ENCODE measurements at regions not wholly inside any gene's neighbourhood (a gene's known extent, or its start where the extent isn't known, plus 50 kb on each side); places are given as distances from the start of the nearest gene placed in this dataset.
"Not testable (repeated sequence)": the region's sequence is repeated elsewhere in the genome, so short reads cannot be mapped to it uniquely, and the experiment has no call there.

DNA sequence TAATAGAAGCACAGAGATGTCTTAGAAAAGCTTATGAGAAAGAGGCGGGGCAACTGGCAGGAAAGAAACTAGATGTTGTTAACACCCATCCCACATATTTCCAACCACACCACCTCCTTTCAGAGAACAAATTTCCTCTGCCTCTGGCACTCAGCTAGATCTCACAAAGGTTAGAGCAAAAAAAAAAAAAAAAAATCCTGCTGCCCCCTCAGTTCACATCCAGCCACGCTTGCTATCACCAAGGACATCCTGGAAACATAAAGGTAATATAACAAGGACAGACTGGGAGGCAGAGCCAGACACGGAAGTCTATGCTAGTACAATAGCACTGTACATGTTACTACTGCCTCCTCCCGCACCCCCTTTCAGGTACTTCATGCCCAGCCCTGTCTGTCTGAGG is 238.0 kb upstream of the PTGER4 start:
- TF ChIP-seq, protein P1, sequence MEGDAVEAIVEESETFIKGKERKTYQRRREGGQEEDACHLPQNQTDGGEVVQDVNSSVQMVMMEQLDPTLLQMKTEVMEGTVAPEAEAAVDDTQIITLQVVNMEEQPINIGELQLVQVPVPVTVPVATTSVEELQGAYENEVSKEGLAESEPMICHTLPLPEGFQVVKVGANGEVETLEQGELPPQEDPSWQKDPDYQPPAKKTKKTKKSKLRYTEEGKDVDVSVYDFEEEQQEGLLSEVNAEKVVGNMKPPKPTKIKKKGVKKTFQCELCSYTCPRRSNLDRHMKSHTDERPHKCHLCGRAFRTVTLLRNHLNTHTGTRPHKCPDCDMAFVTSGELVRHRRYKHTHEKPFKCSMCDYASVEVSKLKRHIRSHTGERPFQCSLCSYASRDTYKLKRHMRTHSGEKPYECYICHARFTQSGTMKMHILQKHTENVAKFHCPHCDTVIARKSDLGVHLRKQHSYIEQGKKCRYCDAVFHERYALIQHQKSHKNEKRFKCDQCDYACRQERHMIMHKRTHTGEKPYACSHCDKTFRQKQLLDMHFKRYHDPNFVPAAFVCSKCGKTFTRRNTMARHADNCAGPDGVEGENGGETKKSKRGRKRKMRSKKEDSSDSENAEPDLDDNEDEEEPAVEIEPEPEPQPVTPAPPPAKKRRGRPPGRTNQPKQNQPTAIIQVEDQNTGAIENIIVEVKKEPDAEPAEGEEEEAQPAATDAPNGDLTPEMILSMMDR (IDR thresholded peaks at IDR 0.05): no peak
- intact Hi-C loops (cut with DNase I, micrococcal nuclease): loop anchor here in 1 of 2 donors (5.0 kb wide), 1 partner anchor 246 kb away; no protein-coding TSS in a partner anchor
- DNase-seq: peak in 2 of 3 donors; percentile 44 to 74
- Histone ChIP-seq H3K9me3 (peaks cover 5% of the 10 kb centered on the region), H3K4me3 (no peak overlapping the region), H3K4me1 (ENCODE audit: low read depth) (peaks cover 19% of the 10 kb centered on the region), H3K36me3 (ENCODE audit: low read depth) (no peaks in the 10 kb centered on the region)
- ATAC-seq: peak; percentile 94

DNA sequence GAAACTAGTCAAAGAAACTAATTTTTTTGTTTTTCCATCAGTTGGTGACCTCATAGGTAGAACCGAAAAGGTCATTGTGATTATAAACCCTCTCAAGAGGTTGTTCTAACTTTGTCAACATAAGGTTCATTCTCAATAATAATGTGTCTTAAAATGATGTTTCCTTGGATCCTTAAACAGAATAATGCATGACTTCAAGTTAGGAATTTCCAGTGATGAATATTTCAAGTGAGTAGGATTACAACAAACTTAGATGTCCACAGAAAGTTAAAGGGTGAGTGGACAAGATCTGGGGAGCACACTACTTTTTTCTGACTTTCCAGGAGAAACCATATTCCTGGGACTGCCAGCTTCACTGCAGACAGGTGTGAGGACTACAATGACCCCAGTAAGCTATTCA is 239.0 kb upstream of the PTGER4 start:
- DNase-seq: no peak
- ATAC-seq: no peak
- intact Hi-C loops (cut with DNase I, micrococcal nuclease): loop anchor here in 1 of 2 donors (5.0 kb wide), 1 partner anchor 247 kb away; no protein-coding TSS in a partner anchor
- Histone ChIP-seq H3K9me3 (peaks cover 5% of the 10 kb centered on the region), H3K4me1 (ENCODE audit: low read depth) (peaks cover 19% of the 10 kb centered on the region), H3K4me3 (no peak overlapping the region), H3K36me3 (ENCODE audit: low read depth) (no peaks in the 10 kb centered on the region)
- TF ChIP-seq, protein P1 (IDR thresholded peaks at IDR 0.05): no peak

DNA sequence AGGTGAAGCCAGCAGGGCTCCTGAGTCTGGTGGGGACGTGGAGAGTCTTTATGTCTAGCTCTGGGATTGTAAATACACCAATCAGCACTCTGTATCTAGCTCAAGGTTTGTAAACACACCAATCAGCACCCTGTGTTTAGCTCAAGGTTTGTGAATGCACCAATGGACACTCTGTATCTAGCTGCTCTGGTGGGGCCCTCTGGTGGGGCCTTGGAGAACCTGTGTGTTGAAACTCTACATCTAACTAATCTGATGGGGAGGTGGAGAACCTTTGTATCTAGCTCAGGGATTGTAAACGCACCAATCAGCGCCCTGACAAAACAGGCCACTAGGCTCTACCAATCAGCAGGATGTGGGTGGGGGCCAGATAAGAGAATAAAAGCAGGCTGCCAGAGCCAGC is 240.6 kb upstream of the PTGER4 start:
- H3K4me3 ChIP-seq; intact Hi-C loops (cut with DNase I, micrococcal nuclease); ATAC-seq; H3K36me3 ChIP-seq (ENCODE audit: low read depth); H3K9me3 ChIP-seq: not testable (repeated sequence)
- H3K4me1 ChIP-seq (ENCODE audit: low read depth): peaks cover 19% of the 10 kb centered on the region
- DNase-seq: peak in 1 of 3 donors; percentile 31

DNA sequence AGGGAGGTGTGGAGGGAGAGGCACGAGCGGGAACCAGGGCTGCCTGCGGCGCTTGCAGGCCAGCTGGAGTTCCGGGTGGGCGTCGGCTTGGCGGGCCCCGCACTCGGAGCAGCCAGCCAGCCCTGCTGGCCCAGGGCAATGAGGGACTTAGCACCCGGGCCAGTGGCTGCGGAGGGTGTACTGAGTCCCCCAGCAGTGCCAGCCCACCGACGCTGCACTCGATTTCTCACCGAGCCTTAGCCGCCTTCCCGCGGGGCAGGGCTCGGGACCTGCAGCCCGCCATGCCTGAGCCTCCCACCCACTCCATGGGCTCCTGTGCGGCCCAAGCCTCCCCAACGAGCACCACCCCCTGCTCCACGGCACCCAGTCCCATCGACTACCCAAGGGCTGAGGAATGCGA is 241.1 kb upstream of the PTGER4 start:
- intact Hi-C loops (cut with DNase I, micrococcal nuclease); H3K9me3 ChIP-seq; ATAC-seq; H3K4me3 ChIP-seq; H3K36me3 ChIP-seq (ENCODE audit: low read depth): not testable (repeated sequence)
- DNase-seq: peak in 1 of 3 donors; percentile 28
- H3K4me1 ChIP-seq (ENCODE audit: low read depth): peaks cover 19% of the 10 kb centered on the region

DNA sequence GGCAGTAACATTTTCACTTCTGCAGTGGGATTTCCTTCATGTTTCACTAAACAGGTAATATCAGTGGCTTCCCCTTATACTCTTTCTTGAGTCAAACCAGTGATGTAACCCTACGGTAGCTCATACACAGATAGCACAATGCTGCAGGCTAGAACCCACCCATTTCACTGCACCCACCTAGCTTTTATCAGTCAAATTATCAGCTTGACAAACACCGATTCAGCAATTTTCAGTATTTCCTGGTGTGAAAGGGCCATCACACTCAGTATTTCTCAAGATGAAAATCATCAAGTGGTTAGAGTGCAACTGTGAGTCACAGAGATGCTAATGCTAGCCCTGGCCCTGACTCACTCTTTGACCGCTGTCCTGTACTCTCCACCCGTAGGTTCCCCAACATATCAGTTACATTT is 242.3 kb upstream of the PTGER4 start:
- intact Hi-C loops (cut with DNase I, micrococcal nuclease): no loop called here
- TF ChIP-seq, protein P1 (IDR thresholded peaks at IDR 0.05): no peak
- ATAC-seq: peak; percentile 78
- Histone ChIP-seq H3K9me3 (no peaks in the 10 kb centered on the region), H3K4me1 (ENCODE audit: low read depth) (peaks cover 15% of the 10 kb centered on the region), H3K36me3 (ENCODE audit: low read depth) (no peaks in the 10 kb centered on the region), H3K4me3 (no peak overlapping the region)
- DNase-seq: no peak

DNA sequence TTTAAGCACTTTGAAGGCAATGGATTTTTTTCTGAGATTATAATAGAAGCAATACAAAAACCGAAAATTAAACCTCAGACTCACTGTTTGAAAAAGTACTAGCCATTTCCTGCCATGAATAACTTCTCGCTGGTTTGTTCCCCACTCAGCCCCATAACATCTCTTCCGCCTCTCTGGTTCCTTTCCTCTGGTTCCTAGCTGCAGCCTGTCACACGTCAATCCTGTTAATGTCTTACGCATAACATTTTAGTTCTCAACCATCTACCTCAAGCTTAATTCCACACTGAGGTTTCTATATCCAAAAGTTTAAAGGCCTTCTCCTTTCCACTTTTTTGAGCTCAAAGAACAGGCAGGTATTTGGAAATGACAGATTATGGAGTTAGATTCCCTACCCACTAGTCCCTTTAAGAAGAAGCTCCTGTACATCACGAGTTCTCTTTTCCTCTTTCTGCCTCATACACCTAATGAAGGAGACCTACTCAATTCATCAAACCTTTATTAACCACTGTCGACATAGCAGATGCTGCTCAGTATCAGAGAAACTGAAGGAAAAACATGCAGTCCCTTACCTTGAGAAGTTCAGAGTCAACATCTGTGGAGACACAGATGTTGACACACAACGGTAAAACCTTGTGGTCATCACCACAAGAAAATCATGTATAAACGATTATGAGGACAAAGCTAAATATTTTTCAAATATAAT is 243.0 kb upstream of the PTGER4 start:
- TF ChIP-seq, protein P1 (IDR thresholded peaks at IDR 0.05): no peak
- Histone ChIP-seq H3K4me3 (no peak overlapping the region), H3K36me3 (ENCODE audit: low read depth) (no peaks in the 10 kb centered on the region), H3K9me3 (no peaks in the 10 kb centered on the region), H3K4me1 (ENCODE audit: low read depth) (peaks cover 19% of the 10 kb centered on the region)
- DNase-seq (no peak), ATAC-seq (peak; percentile 41)
- intact Hi-C loops (cut with DNase I, micrococcal nuclease): no loop called here

DNA sequence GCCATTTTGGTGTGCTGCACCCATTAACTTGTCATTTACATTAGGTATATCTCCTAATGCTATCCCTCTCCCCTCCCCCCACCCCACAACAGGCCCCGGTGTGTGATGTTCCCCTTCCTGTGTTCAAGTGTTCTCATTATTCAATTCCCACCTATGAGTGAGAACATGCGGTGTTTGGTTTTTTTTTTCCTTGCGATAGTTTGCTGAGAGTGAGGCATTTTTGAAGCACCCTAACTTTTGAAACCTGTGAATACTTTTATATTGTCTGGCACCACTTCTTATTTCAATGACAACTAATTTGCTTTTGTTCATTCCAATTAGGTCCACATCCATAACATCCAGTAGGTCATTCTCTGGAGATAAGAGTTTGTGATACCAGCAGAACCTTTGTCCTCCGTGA is 244.0 kb upstream of the PTGER4 start:
- H3K36me3 ChIP-seq (ENCODE audit: low read depth); DNase-seq; H3K9me3 ChIP-seq; intact Hi-C loops (cut with DNase I, micrococcal nuclease); ATAC-seq; H3K4me3 ChIP-seq: not testable (repeated sequence)
- H3K4me1 ChIP-seq (ENCODE audit: low read depth): peaks cover 19% of the 10 kb centered on the region
